ENCODE measurements at regions not wholly inside any gene's neighbourhood (a gene's known extent, or its start where the extent isn't known, plus 50 kb on each side); places are given as distances from the start of the nearest gene placed in this dataset.

- no peak for DNase-seq (ENCODE audit: low read depth in 2 of 2)
Measured at GRCh38 chr2:41968182-41968578, 79.6 kb upstream of the PKDCC start.

GRCh38 chr2:41970988-41971660, 76.7 kb upstream of the PKDCC start:
- DNase-seq (ENCODE audit: low read depth in 2 of 2), result no peak

- no peak for DNase-seq (ENCODE audit: low read depth in 2 of 2)
Measured at GRCh38 chr2:41972179-41972578, 75.6 kb upstream of the PKDCC start.

- no peak for DNase-seq (ENCODE audit: low read depth in 2 of 2)
Measured at GRCh38 chr2:41972819-41973218, 75.0 kb upstream of the PKDCC start.

- no peak for DNase-seq (ENCODE audit: low read depth in 2 of 2)
Measured at GRCh38 chr2:41973871-41974270, 74.0 kb upstream of the PKDCC start.

- no peak for DNase-seq (ENCODE audit: low read depth in 2 of 2)
Measured at GRCh38 chr2:41981417-41981816, 66.4 kb upstream of the PKDCC start.

- DNase-seq (ENCODE audit: low read depth in 2 of 2), result no peak
Measured at GRCh38 chr2:41985573-41986095, 62.2 kb upstream of the PKDCC start.

GRCh38 chr2:41989501-41990180, 58.2 kb upstream of the PKDCC start:
- DNase-seq (ENCODE audit: low read depth in 2 of 2), result no peak

- DNase-seq (ENCODE audit: low read depth in 2 of 2), result no peak
Measured at GRCh38 chr2:41990245-41990644, 57.6 kb upstream of the PKDCC start.

GRCh38 chr2:41990688-41991087, 57.1 kb upstream of the PKDCC start:
- no peak for DNase-seq (ENCODE audit: low read depth in 2 of 2)

GRCh38 chr2:41992056-41992642, 55.7 kb upstream of the PKDCC start:
- DNase-seq (ENCODE audit: low read depth in 2 of 2), result no peak

- no peak for DNase-seq (ENCODE audit: low read depth in 2 of 2)
Measured at GRCh38 chr2:41992671-41993434, 55.0 kb upstream of the PKDCC start.

GRCh38 chr2:41993435-41993925, 54.3 kb upstream of the PKDCC start:
- DNase-seq (ENCODE audit: low read depth in 2 of 2), result no peak

GRCh38 chr2:41994233-41994637, 53.6 kb upstream of the PKDCC start:
- DNase-seq (ENCODE audit: low read depth in 2 of 2), result no peak

- DNase-seq (ENCODE audit: low read depth in 2 of 2), result no peak
Measured at GRCh38 chr2:41994661-41995060, 53.2 kb upstream of the PKDCC start.

- no peak for DNase-seq (ENCODE audit: low read depth in 2 of 2)
Measured at GRCh38 chr2:41997561-41997960, 50.3 kb upstream of the PKDCC start.
